ENCODE measurements at regions not wholly inside any gene's neighbourhood (a gene's known extent, or its start where the extent isn't known, plus 50 kb on each side); places are given as distances from the start of the nearest gene placed in this dataset.
"Not testable (repeated sequence)": the region's sequence is repeated elsewhere in the genome, so short reads cannot be mapped to it uniquely, and the experiment has no call there.

GRCh38 chr13:90320664-90321063, 1026.8 kb upstream of the MIR17HG start:
- DNase-seq (ENCODE audit: low read depth in 2 of 2), result no peak

- no peak for DNase-seq (ENCODE audit: low read depth in 2 of 2)
Observed at GRCh38 chr13:90321281-90321931, 1026.1 kb upstream of the MIR17HG start.

DNA sequence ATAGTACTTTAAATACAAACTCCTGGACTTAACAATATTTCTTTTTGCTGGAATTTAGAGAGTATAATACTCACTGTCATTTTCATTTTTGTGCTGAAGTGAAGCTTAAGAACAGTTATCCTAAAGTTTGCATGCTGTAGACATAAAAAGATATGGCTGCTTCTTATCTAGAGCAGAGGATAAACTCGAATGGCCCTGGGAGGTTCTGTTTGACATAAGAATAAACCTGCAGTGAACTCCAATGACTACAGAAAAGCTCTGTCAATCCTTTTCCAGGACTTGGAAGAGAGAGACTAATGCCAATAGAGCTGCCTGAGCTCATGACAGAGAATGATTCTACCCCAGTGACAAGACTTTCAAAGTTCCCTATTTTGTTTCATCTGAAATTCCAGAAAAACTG, 1017.8 kb upstream of the MIR17HG start:
- no peak for DNase-seq (ENCODE audit: low read depth in 2 of 2)

- no peak for DNase-seq (ENCODE audit: low read depth in 2 of 2)
Observed at GRCh38 chr13:90331974-90332373, 1015.5 kb upstream of the MIR17HG start.

DNA sequence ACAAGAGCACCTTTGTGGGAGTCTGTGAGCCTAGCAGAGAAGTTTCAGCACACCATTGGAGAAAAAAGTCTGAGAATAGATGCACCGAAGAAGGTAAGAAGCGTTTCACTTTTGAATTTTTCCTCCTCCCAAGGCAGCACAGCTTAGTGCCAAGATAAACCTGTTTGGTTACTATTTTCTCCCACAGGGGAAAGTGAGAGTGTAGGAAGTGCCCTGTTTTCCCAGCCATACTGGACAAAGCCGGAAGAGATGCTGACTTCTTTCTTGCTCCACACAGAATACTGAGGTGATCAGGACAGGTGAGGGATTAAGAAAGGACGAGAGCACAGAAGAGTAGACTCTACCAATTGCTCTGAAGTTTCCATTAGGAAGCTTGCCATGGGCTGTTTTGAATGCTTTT, 1011.0 kb upstream of the MIR17HG start:
- no peak for DNase-seq (ENCODE audit: low read depth in 2 of 2)

- not testable (repeated sequence) for DNase-seq (ENCODE audit: low read depth in 2 of 2)
Observed at GRCh38 chr13:90341348-90341747, 1006.1 kb upstream of the MIR17HG start.

GRCh38 chr13:90348477-90349136, 998.9 kb upstream of the MIR17HG start:
- DNase-seq (ENCODE audit: low read depth in 2 of 2), result not testable (repeated sequence)

DNA sequence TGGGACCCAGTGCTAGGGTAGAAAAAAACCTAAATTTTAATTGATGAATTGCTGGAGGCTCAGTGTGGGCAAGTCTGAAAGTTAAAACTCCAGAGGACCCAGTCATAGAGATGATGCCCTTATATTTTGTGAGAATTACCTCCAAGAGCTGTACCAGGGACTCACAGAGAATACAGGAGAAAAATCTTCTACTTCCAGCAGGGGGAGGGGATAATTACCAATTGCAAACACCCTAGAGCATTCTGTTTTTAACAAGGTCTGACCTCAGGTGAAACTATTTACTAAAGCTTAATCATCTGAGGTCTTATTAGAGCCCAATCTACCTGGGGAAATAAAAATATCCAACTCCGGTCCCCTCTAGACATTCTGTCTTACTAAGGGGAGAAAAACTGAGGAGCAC, 994.7 kb upstream of the MIR17HG start:
- no peak for DNase-seq (ENCODE audit: low read depth in 2 of 2)

GRCh38 chr13:90355162-90355751, 992.2 kb upstream of the MIR17HG start:
- no peak for DNase-seq (ENCODE audit: low read depth in 2 of 2)

- DNase-seq (ENCODE audit: low read depth in 2 of 2), result no peak
Observed at GRCh38 chr13:90360785-90361184, 986.7 kb upstream of the MIR17HG start.

DNA sequence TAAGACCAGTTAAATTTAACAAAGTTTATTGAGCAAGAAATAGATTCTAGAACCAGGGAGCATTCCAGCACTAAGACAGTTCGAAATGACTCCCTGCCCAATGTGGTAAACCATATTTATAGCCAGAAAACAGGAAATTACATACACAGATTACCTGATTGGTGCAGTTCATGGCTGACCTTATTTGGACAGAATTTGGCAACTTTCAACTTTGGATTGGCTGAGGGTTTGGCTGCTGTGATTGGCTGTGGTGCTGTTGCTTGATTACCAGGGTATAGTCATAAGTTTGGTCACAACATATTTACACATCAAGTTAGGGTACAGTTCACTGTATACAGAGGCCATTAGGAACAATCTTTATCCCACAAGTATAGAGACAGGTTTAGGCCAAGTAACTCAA, 984.8 kb upstream of the MIR17HG start:
- DNase-seq (ENCODE audit: low read depth in 2 of 2), result no peak

- no peak for DNase-seq (ENCODE audit: low read depth in 2 of 2)
Observed at GRCh38 chr13:90365130-90365529, 982.4 kb upstream of the MIR17HG start.

- DNase-seq (ENCODE audit: low read depth in 2 of 2), result no peak
Observed at GRCh38 chr13:90374168-90374567, 973.3 kb upstream of the MIR17HG start.

DNA sequence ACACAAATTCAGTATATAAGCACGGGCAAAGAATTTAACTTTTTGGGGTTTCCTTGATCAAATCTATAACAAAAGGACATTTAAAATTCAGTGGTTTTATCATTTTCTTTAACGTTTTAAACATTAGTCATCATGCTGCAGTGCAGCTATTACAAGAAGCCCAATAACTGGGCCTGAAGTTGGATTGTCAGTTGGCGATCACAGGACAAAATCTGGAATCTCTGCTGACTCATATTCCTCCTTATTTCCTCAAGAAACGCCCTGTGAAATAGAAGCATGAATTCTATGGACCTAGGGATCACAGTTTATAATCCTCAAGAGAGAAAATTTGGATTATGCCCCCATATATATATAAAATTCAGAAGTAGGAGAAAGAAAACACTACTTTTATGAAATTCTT, 971.6 kb upstream of the MIR17HG start:
- no peak for DNase-seq (ENCODE audit: low read depth in 2 of 2)

- no peak for DNase-seq (ENCODE audit: low read depth in 2 of 2)
Observed at GRCh38 chr13:90382425-90382824, 965.1 kb upstream of the MIR17HG start.

DNA sequence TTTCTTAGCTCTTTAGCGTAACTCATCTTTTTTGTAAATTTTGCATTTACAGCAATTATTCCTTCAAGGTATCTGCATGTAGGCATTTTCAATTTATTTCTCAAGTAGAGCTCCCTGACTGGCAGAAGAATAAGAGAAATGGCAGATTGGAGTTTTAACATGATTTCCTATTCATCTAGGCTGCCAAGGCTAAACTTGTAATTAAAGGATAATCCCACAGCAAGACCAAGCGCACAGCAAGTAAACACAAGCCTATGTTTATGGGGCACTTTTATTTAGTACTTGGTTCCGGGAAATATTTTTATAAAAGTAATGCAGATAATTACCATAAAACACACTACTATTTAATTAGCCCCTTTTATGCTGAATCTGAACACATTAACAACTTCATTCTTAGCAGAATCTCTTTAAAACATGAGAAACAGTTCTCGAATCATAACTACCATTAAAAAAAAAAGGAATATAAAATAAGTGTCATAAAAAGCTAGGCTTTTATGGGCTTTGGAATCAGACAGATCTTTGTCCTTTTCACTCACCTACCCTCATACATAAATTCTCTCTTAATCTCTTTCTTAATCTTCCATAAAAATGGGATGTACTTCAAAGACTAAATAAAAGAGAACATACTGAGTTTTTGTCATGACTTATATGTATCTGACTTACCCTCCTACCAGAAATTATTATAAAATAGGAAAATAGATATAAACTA, 961.6 kb upstream of the MIR17HG start:
- DNase-seq (ENCODE audit: low read depth in 2 of 2), result no peak

GRCh38 chr13:90388887-90389452, 958.5 kb upstream of the MIR17HG start:
- no peak for DNase-seq (ENCODE audit: low read depth in 2 of 2)

GRCh38 chr13:90389537-90389936, 958.0 kb upstream of the MIR17HG start:
- DNase-seq (ENCODE audit: low read depth in 2 of 2), result no peak

- no peak for DNase-seq (ENCODE audit: low read depth in 2 of 2)
Observed at GRCh38 chr13:90393408-90393807, 954.1 kb upstream of the MIR17HG start.

- no peak for DNase-seq (ENCODE audit: low read depth in 2 of 2)
Observed at GRCh38 chr13:90395348-90395747, 952.1 kb upstream of the MIR17HG start.

DNA sequence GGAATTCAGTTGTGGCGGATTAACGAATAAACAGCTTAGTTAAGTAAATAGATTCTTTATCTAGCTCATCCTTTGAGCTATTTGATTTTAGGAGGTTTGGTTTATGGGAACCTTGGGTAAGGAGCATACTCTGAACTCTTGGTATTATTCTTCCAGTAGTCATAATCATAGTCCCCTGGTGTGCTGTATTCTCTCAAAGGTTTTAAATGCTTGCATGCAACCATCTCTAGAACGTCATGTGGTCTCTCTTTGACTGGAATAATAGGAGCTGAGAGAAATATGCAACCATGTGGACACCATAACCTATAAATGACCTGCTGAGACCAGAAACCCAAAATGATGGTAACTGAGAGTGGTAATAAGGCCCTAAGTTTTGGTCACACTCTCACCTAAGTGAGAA, 951.6 kb upstream of the MIR17HG start:
- no peak for DNase-seq (ENCODE audit: low read depth in 2 of 2)

GRCh38 chr13:90396266-90396665, 951.2 kb upstream of the MIR17HG start:
- DNase-seq (ENCODE audit: low read depth in 2 of 2), result no peak

All from activated CD4-positive, alpha-beta T cell treated with anti-CD3 and anti-CD28 coated beads for 24 hours (primary cell).